Prostate gland (tissue), 2 donors: ENCODE measurements at regions not wholly inside any gene's neighbourhood (a gene's known extent, or its start where the extent isn't known, plus 50 kb on each side); places are given as distances from the start of the nearest gene placed in this dataset.

Experiments
- DNase-seq: peaks from one replicate; pipeline ENCODE4 v3.0.0-alpha.2; 2019; ENCODE audit warnings: low spot score
- H3K27ac ChIP-seq, 2 donors: fragments of 200-600 bp; sonication (generic); 2 replicates each; pipeline ENCODE4 v1.5.1; 2017 to 2019
- H3K27me3 ChIP-seq: fragments of 200-600 bp; sonication (generic); replicated peaks from 2 replicates; pipeline ENCODE4 v1.5.1; 2019; ENCODE audit not compliant: insufficient read depth
- H3K36me3 ChIP-seq, 2 donors: fragments of 200-600 bp; sonication (generic); 1 replicate in 1 of 2; 2 replicates in 1 of 2; pipeline versions ENCODE4 v1.5.1 to v1.8.1; 2017 to 2019
- H3K4me1 ChIP-seq: fragments of 200-600 bp; sonication (generic); replicated peaks from 2 replicates; pipeline ENCODE4 v1.5.1; 2019
- H3K4me3 ChIP-seq, 2 donors: fragments of 200-600 bp; sonication (generic); 2 replicates each; pipeline ENCODE4 v1.5.1; 2017 to 2019
- H3K9me3 ChIP-seq: fragments of 200-600 bp; sonication (generic); 2 replicates; pipeline ENCODE4 v1.5.1; 2017
- CTCF ChIP-seq, 4 experiments: fragments of 200-600 bp in 2 of 4; fragments of 450-650 bp in 2 of 4; sonication (generic) in 2 of 4; IDR thresholded peaks; 1 replicate in 3 of 4; 2 replicates in 1 of 4; pipeline ENCODE4 v1.5.1; 2016 to 2019; ENCODE audit warnings: antibody characterized with exemption in 4 of 4, mild to moderate bottlenecking in 2 of 4, moderate library complexity in 2 of 4
- POLR2A ChIP-seq: fragments of 450-650 bp; IDR thresholded peaks from one replicate; pipeline ENCODE4 v1.6.1; 2016; ENCODE audit warnings: antibody characterized with exemption, mild to moderate bottlenecking
- POLR2AphosphoS5 ChIP-seq: sonication (generic); formaldehyde crosslinking; IDR thresholded peaks from one replicate; pipeline ENCODE4 v1.6.1; 2017; ENCODE audit warnings: antibody characterized with exemption
- WGBS: methylation state at CpG from one replicate; pipeline ENCODE4 v1.1.5; 2018; 5-methylcytosine and 5-hydroxymethylcytosine counted together
- intact Hi-C: fragments of 100-400 bp; cut with DNase I; formaldehyde crosslinking; loops from one replicate; pipeline ENCODE4 v1.14.2; 2022

- intact Hi-C loops, result no loop called here
- DNase-seq, result no peak
- Histone ChIP-seq H3K9me3 (no peaks in the 10 kb centered on the region), H3K27ac (peak overlapping the region; percentile 77 to 86), H3K4me3 (no peak overlapping the region), H3K27me3 (no peaks in the 10 kb centered on the region), H3K36me3 (no peaks in the 10 kb centered on the region), H3K4me1 (peaks cover 19% of the 10 kb centered on the region)
- WGBS, result 93% methylated on average over 6 of the region's 6 CpGs
- TF ChIP-seq POLR2A (no peak), POLR2AphosphoS5 (no peak), CTCF (IDR thresholded peaks at IDR 0.05) (no peak)
These were observed 70.8 kb upstream of the BZW1 start for GRCh38 chr2:200740907-200741306.

GRCh38 chr2:200741468-200742202, 70.1 kb upstream of the BZW1 start:
- DNase-seq, result peak; percentile 63
- intact Hi-C loops, result no loop called here
- Histone ChIP-seq H3K27ac (peak overlapping the region; percentile 77 to 86), H3K27me3 (no peaks in the 10 kb centered on the region), H3K4me3 (peak overlapping the region in 1 of 2 donors; percentile 2), H3K9me3 (no peaks in the 10 kb centered on the region), H3K36me3 (no peaks in the 10 kb centered on the region), H3K4me1 (peaks cover 22% of the 10 kb centered on the region)
- 43% methylated on average over 7 of the region's 8 CpGs for WGBS
- TF ChIP-seq POLR2AphosphoS5 (peak; percentile 74), POLR2A (no peak), CTCF (IDR thresholded peaks at IDR 0.05) (no peak)

GRCh38 chr2:200742426-200742825, 69.3 kb upstream of the BZW1 start:
- Histone ChIP-seq H3K4me1 (peaks cover 29% of the 10 kb centered on the region), H3K27me3 (no peaks in the 10 kb centered on the region), H3K36me3 (no peaks in the 10 kb centered on the region), H3K9me3 (no peaks in the 10 kb centered on the region), H3K27ac (peak overlapping the region; percentile 77 to 86), H3K4me3 (no peak overlapping the region)
- intact Hi-C loops, result no loop called here
- TF ChIP-seq POLR2A, result no peak
- no peak for TF ChIP-seq POLR2AphosphoS5
- TF ChIP-seq CTCF (IDR thresholded peaks at IDR 0.05), result no peak
- DNase-seq, result no peak
- WGBS, result 48% methylated on average over 5 of the region's 5 CpGs

- Histone ChIP-seq H3K4me1 (peaks cover 30% of the 10 kb centered on the region), H3K27ac (peak overlapping the region; percentile 77 to 86), H3K9me3 (no peaks in the 10 kb centered on the region), H3K4me3 (no peak overlapping the region), H3K36me3 (no peaks in the 10 kb centered on the region), H3K27me3 (no peaks in the 10 kb centered on the region)
- no peak for DNase-seq
- WGBS, result 83% methylated on average over 10 of the region's 10 CpGs
- no peak for TF ChIP-seq CTCF (IDR thresholded peaks at IDR 0.05)
- no peak for TF ChIP-seq POLR2AphosphoS5
- no peak for TF ChIP-seq POLR2A
- intact Hi-C loops, result no loop called here
These were observed 68.6 kb upstream of the BZW1 start for GRCh38 chr2:200743042-200743676.

- intact Hi-C loops, result no loop called here
- peaks cover 34% of the 10 kb centered on the region for H3K4me1 ChIP-seq
- H3K27me3 ChIP-seq, result no peaks in the 10 kb centered on the region
- 34% methylated on average over 6 of the region's 6 CpGs for WGBS
- H3K27ac ChIP-seq, result no peak overlapping the region
- TF ChIP-seq POLR2A (no peak), CTCF (IDR thresholded peaks at IDR 0.05) (no peak), POLR2AphosphoS5 (no peak)
- H3K4me3 ChIP-seq, result no peak overlapping the region
- H3K36me3 ChIP-seq, result no peaks in the 10 kb centered on the region
- DNase-seq, result no peak
- H3K9me3 ChIP-seq, result no peaks in the 10 kb centered on the region
These were observed 67.5 kb upstream of the BZW1 start for GRCh38 chr2:200744201-200744602.
